Activated CD8-positive, alpha-beta memory T cell treated with anti-CD3 and anti-CD28 coated beads, Interleukin-2, amount 50 U/mL, for 24 hours (primary cell): ENCODE measurements at regions not wholly inside any gene's neighbourhood (a gene's known extent, or its start where the extent isn't known, plus 50 kb on each side); places are given as distances from the start of the nearest gene placed in this dataset.
"Not testable (repeated sequence)": the region's sequence is repeated elsewhere in the genome, so short reads cannot be mapped to it uniquely, and the experiment has no call there.

ENCODE experiments used
- DNase-seq: peaks from one replicate; pipeline ENCODE4 v3.0.0-alpha.2; 2020; ENCODE audit errors: extremely low read depth

DNA sequence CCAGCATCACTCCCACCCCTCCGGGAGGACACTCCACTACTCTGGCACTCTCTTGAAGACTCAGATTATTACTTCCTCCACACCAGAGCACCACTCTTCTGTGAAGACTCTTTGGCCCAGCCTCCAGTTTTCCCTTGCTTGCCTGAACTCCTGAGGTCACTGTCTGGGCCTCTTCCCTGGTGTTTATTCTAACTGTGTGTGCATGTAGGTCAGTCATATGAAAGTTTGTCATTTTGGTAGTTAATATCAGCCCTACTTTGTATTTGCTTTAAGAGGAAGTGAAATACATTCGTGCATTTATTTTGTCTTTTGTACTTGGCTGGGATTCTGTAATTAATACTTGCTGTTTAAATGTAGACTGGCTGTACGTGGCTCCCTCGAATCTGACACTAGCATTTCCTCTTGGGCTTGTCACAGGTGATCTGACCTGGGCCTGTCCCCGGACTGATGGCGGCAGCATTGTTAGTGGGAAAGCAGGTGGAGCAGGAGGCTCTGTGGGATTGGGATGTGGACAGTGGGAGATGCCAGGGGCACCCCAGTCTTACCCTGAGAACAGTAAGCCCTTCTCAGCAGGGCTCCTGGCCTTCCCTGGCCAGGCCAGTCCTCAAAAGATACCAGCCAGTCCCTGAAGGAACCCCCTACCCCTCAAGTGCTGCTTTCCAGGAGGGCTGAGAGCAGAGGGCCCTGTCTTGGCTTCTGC, 350.5 kb downstream of the CDC5L start:
- DNase-seq, result no peak

DNA sequence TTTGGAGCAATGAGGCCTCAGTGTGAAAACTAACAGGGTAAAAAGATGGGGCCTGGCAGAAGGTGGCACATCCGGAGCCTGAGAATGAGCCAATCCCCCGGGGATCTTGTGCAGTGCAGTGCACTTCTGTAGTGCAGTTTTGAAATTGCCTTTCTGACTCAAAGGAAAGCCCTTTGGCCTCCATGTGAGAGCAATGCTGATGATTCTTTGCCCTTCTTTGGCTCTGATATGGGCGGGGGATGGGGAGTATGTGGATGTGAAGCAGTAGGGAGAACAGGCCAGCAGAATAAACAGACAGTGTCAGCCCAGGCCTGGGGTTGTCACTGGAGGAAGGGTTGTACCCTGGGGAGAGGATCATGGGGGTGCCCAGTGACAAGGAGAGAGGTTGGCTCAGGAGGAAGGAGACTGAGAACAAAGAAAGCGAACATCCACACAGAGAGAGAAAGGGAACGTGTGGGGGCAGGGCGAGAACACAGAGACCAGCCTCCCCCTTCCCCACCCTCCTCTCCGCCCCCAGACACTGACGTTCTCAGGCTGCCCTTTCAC, 351.2 kb downstream of the CDC5L start:
- no peak for DNase-seq

DNA sequence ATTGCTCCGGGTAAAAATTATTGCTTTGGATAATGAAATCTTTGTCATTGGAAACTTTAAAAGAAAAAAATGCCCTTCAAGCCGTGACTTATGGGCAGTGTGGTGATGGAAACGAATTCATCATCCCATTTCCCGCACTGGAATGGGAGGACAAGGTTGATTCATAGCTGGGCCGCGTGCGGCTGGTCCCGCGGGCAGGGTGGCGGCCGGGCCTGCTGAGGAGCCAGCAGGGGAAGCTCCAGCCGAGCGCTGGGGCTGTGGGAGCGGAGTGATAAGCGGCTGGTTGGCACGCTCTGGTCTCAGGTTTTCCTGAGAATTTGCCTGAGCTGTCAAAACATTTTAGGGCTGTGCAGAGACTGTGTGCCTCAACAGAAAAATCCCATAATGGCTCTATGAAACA, 351.7 kb downstream of the CDC5L start:
- DNase-seq, result no peak

DNA sequence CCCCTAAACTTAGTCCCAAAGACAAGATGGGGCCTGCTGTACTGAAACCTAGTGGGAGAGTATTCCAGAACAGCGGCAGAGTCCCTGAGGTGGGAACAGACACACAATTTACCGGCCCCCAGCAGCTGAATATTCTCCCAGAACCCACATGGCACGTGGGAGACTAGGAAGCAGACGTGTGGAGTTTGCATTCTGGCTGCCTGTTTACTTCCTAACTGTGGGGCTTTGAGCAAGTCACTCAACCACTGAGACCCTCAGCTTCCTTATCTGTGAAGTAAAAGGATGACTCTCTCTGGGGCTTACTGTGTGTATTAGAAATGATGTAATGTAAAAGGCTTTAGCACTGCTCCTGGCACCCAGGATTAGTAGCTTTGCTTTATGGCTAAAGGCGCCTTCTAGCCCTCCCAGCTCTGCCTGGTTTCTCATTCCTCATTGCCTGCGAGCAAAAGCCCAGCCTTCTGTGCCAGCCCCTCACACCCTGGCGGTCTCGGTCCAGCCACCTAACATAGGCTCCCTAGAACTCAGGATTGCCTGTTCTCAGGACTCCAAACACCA, 353.1 kb downstream of the CDC5L start:
- no peak for DNase-seq

- no peak for DNase-seq
These were observed 354.7 kb downstream of the CDC5L start for GRCh38 chr6:44742201-44742600.

- DNase-seq, result no peak
These were observed 355.4 kb downstream of the CDC5L start for GRCh38 chr6:44742828-44743372.

- not testable (repeated sequence) for DNase-seq
These were observed 372.6 kb downstream of the CDC5L start for GRCh38 chr6:44760116-44760515.

GRCh38 chr6:44761046-44761445, 373.5 kb downstream of the CDC5L start:
- no peak for DNase-seq

GRCh38 chr6:44762496-44762895, 375.0 kb downstream of the CDC5L start:
- DNase-seq, result no peak

GRCh38 chr6:44771647-44772415, 384.3 kb downstream of the CDC5L start:
- DNase-seq, result no peak

- DNase-seq, result no peak
These were observed 385.3 kb downstream of the CDC5L start for GRCh38 chr6:44772838-44773237.

- DNase-seq, result no peak
These were observed 387.6 kb downstream of the CDC5L start for GRCh38 chr6:44775121-44775520.

DNA sequence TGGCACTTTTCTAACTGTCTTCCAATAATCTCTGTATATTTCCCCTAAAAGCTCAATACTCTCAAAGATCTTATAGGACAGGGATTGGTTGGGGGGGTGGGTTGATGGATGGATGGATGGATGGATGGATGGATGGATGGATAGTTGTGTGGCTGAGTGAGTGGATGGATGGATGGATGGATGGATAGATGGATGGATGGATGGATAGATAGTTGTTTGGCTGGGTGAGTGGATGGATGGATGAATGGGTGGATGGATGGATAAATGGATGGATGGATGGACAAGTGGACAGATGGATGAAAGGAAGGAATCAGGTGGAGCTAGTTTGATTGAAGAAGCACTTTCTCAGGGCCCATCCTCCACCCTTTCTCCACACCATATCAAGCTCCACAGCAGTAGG, 388.8 kb downstream of the CDC5L start:
- DNase-seq, result no peak

DNA sequence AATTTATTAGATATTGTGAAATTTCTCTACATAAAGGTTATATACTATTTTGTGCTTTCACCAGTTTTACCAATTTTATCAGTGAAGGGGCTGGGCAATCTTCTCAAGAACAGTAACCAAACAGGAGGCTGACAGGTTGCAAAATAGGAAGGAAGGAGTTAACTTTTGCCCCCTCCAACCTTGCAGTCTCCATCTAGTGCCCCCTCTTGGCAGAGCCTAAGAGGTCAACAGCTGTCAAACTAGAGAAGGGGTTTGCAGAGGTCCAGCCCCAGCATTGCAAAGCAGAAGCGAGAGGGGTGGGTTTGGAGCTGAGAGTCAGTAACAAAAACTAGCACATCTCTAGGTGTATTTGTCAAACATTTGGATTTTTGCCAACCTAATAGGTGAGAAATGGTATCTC, 391.0 kb downstream of the CDC5L start:
- no peak for DNase-seq
